HG03457 (cell line): ENCODE measurements at regions not wholly inside any gene's neighbourhood (a gene's known extent, or its start where the extent isn't known, plus 50 kb on each side); places are given as distances from the start of the nearest gene placed in this dataset.

ENCODE experiments used
- ATAC-seq: cut with Tn5 transposase; IDR thresholded peaks from one replicate; pipeline ENCODE4 v1.9.1; 2021; ENCODE audit warnings: moderate number of reproducible peaks; ENCODE audit not compliant: unreplicated experiment

DNA sequence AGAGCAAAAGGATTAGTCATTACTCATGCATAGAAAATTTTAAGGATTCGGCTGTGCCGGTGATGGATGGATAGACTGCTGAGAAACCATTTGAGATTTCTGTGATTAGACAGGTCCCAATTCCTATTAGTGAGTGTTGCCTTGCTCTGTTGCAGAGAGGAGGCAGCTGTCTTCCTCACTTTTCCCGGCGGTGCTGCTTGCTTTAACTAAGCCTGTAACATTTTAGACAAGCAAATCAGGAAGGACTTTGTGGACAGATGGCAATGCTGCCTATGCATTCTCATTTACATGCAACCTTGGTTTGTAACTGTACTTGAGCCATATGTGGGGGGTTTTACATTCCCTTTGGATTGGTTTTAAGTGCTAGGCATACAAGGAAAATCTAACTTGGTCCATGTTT, 1176.3 kb downstream of the CDH18 start:
- ATAC-seq, result no peak

DNA sequence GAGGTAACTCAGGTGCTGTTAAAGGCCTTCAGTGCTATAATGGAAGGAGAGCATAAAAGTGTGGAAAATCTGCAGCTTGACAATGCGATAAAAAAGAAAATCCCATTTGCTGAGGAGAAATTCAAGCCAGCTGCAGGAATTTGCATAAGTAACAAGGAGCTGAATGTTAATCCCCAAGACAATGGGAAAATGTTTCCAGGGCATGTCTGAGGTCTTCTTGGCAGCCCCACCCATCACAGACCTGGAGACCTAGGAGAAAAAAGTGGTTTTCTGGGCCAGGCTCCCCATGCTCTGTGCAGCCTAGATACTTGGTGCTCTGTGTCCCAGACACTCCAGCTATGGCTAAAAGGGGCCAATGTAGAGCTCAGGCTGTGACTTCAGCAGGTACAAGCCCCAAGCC, 1159.6 kb downstream of the CDH18 start:
- no peak for ATAC-seq

DNA sequence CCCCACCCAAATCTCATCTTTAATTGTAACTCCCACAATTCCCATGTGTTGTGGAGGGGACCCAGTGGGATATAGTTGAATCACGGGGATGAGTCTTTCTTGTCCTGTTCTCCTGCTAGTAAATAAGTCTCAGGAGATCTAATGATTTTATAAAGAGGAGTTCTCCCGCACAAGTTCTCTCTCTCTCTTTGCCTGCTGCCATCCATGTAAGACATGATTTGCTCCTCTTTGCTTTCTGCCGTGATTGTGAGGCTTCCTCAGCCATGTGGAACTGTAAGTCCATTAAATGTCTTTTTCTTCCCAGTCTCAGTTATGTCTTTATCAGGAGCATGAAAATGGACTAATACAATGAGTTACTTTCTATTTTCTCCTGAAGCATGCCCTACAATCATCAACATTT, 1158.5 kb downstream of the CDH18 start:
- ATAC-seq, result no peak

DNA sequence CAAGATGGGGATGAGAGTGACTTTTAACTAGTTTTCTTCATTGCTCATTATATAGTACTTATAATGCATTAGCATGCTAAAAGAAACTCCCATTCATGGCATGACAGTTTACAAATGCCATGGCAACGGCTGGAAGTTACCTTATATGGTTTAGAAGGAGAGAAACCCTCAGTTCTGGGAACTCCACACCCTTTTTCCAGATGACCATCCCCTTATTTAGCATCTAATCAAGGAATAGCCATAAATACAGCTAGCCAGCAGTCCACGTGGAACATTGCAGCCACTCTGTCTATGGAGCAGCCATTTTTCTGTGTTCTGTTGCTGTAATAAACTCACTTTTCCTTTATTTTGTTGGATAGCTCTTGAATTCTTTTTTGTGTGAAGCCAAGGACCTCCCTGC, 1137.8 kb downstream of the CDH18 start:
- ATAC-seq, result no peak

DNA sequence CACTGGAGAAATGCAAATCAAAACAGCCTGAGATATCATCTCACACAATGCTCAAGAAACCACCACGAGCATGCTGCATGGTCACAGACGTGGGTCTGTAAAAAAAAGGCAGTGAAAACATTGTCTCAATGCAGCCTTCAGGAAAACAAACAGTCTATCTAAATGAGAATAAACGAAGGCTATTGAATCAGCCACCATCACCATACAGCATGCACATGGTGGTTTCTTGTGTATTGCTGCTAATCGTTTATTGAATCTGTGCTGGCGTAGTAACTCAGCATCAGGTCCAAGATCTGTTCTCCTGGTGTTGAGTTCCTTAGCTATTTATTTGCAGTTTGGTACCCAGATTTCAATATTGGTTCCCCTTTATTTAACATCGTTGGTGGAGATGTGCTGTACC, 1115.0 kb downstream of the CDH18 start:
- ATAC-seq, result no peak

DNA sequence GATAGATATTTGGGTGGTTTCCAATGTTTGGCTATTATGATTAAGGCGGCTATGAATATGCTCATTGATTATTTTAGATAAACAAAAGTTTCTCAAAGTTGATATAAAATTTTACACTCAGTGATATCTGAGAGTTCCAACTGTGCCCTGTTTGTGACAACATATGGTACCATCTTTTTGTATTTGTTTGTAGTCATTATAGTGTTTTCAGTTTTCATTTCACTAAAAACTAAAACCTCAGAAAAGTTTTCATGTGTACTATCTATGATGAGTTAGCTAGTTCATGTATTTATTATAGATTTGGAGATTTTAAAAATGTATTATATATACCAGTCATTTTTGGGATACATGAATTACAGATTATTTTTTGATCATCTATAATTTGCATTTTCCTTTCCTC, 1111.4 kb downstream of the CDH18 start:
- ATAC-seq, result no peak

DNA sequence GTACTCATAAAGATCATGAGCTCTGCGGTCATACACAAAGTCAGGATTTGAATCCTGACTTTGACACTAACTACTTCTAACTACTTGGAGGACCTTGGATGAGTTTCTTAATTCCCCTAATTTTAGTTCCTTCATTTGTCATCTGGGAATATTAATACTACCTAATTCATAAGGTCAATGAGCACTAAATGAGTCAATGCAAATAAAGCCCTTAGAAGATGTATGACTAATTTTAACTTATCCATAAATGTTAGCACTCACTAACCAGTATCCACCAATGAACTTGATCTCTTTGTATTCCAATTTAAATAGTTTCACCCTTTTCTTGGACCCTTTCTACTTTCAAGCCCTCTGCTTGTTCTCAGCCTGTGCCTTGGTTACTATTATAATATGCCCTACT, 1106.4 kb downstream of the CDH18 start:
- no peak for ATAC-seq

DNA sequence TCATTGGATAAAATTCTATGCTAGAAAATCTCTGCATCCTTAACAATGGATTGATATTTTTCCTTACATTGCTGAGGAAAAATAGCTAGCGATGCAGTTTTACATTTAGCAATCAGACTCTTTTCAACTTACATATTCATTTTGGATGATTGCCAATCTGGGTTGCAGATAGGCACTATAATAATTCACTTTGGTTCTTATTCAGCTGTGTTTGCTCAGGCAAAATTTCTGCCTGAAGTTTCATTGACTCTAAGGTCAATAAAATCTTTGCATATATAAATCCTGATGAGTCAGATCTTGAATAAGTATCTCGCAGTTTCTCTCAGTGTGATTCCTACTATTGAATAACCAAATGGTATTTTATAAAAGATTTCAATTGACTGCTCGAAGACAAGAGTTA, 1105.8 kb downstream of the CDH18 start:
- no peak for ATAC-seq

DNA sequence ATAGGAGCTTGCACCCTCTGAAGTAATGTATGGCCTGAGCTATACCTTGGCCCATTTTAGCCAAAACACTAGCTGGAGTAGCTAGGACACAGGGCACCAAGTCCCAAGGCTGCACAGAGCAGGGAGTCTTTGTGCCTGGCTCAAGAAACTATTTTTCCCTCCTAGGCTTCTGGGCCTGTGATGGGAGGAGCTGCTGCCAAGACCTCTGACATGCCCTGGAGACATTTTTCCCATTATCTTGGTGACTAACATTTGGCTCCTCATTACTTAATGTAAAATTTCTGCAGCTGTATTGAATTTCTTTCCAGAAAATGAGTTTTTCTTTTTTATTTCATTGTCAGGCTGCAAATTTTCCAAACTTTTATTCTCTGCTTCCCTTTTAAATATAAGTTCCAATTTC, 1099.2 kb downstream of the CDH18 start:
- ATAC-seq, result no peak

DNA sequence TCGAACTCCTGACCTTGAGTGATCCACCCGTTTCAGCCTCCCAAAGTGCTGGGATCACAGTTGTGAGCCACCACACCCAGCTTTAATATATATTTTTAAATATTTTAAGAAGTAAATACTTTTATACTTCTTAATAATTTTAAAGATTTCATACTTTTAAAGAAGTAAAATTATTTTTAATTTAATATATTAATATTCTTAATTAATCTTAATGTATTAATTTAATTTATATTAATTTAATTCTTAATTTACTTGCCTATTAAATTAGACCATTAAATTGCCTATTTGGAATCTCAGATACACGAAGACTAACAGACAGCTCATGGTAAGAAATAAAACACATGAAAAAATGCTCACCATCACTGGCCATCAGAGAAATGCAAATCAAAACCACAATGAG, 1087.4 kb downstream of the CDH18 start:
- no peak for ATAC-seq

DNA sequence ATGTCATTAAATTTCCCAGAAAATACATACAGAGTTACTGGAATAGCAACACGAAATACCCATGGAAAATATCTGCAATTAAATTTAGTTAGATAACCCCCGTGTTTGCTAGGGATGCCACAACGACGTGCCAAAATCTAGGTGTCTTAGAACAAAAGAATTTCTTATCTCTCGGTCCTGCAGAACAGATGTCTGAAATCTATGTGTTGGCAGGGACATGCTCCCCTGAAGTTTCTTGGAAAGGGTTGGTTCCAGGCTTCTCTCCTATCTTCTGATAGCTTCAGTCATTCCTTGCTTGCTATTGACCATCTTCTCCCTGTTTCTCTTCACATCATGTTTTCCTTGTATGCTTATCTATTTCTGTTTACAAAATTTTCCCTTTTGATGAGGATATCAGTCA, 1067.0 kb downstream of the CDH18 start:
- ATAC-seq, result no peak

DNA sequence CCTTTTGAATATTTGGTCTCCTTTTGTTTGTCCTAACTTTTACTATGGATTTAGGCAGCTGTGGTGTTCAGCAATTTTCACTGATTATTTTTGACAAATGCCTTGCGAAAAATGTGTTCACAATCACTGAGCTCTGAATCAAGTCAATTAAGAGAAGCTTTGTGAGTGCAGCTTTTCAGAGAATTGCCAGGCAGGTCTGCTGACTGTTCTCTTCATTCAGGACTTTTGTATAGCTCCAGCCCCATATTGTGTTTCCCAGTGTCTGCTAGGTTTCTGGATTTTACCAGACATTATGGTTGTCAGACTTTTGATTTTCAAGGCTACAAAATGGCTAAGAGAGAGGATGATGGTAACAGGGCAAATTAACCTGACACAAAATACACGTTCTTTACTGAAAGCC, 1055.9 kb downstream of the CDH18 start:
- ATAC-seq, result no peak

DNA sequence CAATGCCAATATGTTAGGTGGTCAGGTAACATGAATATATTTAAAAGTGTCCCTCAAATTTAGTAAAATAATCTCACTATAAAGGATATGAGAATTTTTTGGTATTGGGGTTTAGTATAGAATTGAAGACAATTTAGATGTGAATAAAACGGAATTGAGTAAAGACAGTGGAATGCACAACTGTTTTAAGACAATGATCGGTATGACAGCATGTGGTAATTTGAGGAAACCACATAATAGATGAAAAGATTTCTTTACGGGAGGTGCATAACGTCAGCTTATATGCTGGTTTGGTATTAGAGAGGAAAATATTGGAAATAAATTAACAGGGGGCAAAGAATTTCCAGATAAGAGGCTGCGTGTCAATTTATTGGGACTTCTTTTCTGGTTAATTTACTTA, 1043.2 kb downstream of the CDH18 start:
- ATAC-seq, result no peak

DNA sequence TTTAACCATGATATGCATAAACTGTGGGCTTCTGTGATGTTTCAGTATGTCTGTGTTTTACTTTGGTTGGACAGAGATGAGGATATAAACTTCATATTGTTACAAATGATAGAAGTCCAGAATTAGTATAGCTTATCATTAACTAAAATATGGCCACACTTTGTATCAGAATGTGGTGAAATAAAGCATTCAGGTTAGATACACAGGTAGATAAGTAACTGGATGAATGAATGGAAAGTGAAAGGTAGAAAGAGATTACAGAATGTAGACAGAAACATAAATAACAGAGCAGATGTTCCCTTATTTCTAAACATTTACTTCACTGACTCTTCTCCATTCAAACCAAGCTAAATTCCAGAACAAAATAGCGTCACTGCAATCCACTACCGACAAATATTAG, 1033.8 kb downstream of the CDH18 start:
- ATAC-seq, result no peak

DNA sequence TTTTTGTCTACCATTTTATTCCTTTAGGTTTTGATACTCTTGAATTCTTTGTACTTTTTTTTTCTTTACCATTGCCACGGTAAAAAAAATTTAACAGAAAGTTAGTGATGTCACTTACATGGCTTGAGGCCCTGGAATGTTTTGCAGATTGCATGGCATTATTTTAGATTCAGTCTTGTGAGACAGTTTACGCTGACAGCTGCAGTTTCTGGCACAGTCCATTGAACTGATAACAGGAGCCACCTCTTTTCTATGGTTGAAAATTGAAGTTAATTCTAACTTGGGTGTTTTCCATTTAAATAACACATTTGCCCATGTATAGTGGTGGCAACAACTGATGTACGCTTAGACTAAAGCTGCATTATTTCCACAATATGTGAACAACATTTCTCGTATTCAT, 1028.5 kb downstream of the CDH18 start:
- ATAC-seq, result no peak

DNA sequence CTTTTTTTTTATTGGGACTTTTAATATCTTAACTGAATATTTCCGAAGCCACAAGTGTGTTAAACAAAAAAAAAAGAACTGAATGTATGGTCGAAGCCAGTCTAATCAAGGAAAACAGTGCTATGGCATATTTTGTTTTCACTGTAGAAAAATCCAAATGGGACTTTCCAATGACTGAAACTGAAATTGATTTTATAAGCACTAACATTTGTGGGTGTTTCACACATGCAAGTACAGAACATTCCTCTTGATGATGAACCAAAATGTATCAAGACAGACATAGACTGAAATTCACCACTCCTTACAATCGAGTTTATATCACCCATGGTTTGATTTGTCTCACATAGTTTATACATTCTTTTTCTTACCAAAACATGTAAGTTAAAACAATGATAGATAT, 1026.8 kb downstream of the CDH18 start:
- no peak for ATAC-seq

DNA sequence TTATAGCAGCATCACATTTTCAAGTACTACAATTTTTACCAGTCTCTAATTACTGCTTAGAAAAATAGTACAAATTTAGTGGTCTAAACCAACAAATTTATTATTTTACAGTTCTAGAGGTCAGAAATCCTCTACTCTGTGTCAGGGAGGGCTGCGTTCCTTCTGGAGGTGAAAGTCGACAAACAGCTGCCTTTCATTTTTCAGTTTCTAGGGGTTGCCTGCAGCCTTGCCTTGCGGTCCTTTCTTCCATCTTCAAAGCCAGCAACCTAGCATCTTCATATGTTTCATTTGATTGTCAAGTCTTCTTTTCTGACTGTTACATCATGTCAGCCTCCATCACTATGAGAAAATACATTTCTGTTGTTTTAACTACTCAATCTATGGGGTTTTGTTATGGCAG, 1022.1 kb downstream of the CDH18 start:
- ATAC-seq, result no peak

DNA sequence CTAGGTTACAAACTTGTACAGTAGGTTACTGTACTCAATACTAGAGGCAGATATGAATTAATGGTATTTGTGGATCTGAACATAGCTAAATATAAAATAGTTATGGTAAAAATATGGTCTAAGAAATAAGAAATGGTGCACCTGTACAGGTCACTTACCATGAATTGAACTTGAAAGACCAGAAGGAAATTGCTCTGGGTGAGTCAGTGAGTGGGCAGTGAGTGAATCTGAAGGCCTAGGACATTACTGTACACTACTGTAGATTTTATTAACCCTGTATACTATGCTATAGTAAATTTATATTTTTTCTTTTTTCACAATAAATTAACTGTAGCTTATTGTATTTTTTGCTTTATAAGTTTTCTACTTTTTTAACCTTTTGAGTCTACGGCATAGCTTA, 1020.4 kb downstream of the CDH18 start:
- ATAC-seq, result no peak

DNA sequence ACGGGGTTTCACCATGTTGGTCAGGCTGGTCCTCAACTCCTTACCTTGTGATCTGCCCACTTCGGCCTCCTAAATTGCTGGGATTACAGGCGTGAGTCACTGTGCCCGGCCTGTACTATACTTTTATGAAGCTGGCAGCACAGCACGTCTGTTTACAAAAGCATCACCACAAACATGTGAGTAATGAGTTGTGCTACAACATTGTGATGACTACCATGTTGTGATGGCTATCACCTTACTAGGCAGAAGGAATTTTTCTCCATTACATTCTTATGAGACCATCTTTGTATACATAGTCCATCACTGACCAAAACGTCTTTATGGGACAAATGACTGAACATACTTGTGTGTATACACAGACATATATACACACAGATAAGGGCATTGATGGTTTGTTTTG, 1019.0 kb downstream of the CDH18 start:
- no peak for ATAC-seq

DNA sequence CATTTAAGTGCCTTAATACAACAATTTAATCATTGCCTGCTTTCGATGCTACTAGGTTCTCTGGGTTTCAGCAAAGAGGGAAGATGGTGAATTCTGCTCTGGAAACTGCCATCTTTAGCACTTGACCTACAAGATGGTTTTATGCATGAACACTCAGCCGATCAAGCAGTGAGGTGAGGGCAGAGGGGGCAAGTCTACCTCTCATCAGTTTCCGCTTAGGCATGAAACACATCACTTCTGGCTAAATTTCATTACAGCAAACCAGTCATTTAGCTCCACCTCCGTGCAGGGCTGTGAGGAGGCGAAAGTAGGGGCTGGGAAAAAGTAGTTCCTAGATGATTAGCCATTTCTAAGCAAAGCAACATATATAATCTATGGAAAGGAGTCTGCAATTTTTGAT, 1018.0 kb downstream of the CDH18 start:
- no peak for ATAC-seq

DNA sequence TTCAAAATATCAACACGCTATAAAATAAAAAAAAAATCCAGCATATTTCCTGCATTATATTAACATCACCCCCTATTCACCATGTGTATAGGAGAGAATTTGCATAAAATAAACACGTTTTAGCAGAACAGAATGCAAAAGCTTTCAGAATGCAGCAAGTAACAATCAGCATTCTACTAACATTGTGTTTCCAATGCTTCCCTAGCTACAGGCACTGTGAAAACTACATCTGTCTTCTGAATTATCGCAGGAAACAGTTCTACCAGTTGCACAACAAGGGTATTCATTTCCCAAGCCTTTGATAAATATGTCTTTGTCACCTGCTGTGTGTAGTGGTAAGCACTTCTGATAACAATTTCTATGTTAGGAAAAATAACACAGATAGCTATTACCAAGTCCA, 1015.8 kb downstream of the CDH18 start:
- ATAC-seq, result no peak

DNA sequence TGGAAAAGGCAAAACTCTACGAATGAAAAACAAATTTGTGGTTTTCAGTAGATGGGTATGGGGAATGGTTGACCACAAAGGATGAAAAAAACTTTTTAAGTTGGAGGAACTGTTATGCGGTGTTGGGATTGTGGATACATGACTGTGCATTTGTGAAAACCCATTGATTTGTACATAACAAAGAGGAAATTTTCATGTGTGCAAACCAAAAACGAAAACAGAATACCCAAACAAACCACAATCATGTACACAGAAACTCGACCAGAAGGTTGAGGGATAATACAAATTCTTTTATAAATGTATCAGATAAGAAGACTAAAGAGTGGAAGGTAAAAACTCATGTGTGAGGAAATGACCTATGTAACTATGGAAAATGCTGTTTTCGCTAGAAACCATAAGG, 1012.4 kb downstream of the CDH18 start:
- ATAC-seq, result no peak

DNA sequence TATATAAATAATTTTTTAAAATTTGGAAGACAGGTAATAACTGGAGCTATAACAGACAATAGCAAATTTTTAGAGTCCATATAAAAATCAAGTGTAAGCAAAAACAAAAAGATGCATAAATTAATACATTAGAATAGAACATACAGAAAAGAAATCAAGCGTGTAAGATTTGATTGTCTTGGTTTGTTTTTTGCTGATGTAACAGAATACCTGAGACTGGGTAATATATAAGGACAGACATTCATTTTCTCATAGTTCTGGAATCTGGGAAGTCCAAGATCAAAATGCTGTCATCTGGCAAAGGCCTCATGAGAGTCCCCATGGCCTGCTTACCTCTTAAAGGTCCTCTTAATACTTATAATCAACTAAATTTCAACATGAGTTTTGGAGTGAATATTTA, 1010.1 kb downstream of the CDH18 start:
- ATAC-seq, result no peak

DNA sequence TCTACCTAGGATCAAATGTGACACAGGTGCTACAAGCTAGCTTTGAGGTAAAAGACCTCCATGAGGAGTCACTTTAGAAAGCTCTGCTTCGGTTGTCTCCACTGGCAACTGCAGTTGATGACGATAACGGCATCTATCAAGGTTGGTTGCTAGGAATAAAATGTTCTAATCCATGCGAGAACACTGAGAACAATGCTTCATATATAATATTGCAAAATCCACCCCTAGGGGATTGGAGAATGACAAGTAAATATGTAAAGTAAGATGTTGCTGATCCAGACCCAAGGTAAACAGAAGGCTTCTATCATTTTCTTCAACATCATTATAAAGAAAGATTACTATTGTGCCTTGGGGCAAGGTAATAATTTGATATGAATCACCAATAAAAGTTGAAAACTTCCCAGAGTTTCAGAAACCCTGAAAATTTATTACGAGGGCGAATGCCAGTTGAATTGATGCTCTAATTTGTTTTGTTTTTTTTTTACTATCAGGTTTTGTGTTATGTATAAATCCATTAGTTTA, 1003.4 kb downstream of the CDH18 start:
- no peak for ATAC-seq
